NCI-H774 (cell line): ENCODE measurements at regions not wholly inside any gene's neighbourhood (a gene's known extent, or its start where the extent isn't known, plus 50 kb on each side); places are given as distances from the start of the nearest gene placed in this dataset.
A peak's percentile ranks its signal among the peaks of the same experiment; 100 is the strongest.
"Not testable (repeated sequence)": the region's sequence is repeated elsewhere in the genome, so short reads cannot be mapped to it uniquely, and the experiment has no call there.

Experiments used
- DNase-seq: peaks from one replicate; lab custom pipeline; 2025; lab: John Stamatoyannopoulos, UW

- no peak for DNase-seq
Observed at GRCh38 chr7:65453341-65454030, 79.8 kb downstream of the ZNF92 start.

DNA sequence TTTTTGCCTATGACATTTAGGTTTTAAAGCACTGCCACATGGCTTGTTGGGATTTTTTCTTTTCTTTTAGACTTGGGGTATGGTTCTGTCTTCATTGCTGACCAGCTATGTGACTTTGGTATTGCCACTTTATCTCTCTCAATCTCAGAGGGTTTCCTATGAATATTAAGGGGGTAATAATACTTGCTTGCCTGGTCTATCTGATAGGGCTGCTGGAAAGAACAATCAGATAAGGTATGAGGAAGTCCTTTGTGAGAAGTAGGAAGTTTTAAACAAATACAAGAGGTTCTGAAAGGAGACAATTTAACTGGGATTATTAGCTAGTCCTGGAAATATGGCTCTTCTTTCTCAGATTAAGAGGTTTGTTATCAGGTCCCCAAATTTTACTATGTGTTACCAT lies 80.8 kb downstream of the ZNF92 start:
- DNase-seq, result no peak

DNA sequence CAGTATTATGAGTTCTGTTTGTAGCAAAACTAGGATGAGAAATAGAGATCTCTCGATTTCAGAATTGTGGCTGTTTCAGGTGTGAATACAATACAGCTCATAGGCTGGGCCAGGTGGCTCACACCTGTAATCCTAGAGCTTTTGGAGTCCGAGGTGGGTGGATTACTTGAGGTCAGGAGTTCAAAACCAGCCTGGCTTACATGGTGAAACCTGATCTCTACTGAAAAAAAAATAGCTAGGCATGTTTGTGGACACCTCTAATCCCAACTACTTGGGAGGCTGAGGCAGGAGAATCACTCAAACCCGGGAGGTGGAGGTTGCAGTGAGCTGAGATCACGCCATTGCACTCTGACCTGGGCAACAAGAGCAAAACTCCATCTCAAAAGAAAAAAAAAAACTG lies 81.4 kb downstream of the ZNF92 start:
- not testable (repeated sequence) for DNase-seq

DNA sequence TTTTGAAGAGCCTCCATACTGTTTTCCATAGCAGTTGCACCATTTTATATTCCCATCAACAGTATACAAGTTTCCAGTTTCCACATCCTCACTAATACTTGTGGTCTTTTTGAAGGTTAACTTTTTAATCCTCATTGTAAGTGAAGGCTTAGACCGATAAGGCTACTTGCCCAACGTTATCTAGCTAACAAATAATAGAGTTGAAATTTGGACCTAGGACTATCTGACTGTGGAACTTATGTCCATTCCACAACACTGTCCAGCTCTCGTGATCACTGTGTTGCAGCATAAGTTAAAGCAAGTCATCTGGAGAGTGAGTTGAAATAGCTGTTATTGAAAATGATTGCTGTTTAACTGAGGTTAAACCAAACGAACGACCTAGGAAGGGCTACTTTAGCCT lies 84.0 kb downstream of the ZNF92 start:
- no peak for DNase-seq

- DNase-seq, result no peak
Observed at GRCh38 chr7:65459438-65459837, 85.8 kb downstream of the ZNF92 start.

DNA sequence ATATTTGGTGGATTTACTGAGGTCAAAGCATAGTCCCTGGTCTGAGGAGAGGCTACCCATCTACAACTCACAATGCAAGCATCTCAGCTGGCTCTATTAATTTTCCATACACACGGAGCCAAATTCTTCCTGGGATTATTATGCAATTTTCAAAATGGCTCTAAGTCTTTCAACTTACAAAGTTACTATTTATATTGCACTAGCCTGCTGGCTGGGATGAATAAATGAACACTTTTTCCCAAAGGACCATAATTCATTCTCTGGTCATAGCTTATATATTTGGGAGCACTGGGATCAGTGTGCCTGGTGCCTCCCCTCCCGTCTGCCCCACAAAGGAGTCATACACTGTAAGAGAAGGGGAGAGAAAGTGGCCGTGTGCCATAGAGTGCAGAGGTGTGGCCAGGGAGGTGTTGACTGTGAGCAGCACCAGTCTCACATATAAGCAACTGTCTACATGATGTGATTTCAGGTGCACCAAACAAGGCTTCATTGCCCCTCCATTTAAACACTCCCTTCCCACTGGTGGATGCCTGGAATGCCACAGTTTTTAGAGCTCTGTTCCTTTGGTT lies 88.6 kb downstream of the ZNF92 start:
- DNase-seq, result no peak

DNA sequence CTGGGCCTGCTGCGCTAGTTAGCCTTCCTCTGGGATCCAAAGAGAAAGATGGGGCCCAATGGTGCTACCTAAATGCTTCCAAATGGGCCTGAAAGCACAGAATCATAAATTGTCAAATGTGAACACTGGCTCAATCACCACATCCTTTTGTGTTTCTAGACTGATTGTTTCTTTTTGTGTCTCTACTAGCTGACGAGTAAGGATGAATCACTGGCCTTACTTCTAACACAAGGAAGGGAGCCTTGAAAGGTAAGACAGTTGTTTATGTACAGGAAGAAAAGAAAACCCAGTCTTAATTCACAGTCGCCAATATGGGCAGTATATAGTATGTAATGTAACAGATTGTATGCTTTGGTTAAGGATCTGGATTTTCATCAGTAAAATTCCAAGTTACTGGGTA lies 89.5 kb downstream of the ZNF92 start:
- DNase-seq, result no peak

DNA sequence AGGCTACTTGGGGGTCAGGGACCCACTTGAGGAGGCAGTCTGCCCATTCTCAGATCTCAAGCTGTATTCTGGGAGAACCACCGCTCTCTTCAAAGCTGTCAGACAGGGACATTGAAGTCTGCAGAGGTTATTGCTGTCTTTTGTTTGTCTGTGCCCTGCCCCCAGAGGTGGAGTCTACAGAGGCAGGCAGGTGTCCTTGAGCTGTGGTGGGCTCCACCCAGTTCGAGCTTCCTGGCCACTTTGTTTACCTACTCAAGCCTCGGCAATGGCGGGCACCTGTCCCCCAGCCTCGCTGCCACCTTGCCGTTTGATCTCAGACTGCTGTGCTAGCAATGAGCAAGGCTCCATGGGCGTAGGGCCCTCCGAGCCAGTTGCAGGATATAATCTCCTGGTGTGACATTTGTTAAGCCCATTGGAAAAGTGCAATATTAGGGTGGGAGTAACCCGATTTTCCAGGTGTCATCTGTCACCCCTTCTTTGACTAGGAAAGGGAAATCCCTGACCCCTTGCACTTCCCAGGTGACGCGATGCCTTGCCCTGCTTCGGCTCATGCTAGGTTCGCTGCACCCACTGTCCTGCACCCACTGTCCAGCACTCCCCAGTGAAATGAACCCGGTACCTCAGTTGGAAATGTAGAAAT lies 96.4 kb downstream of the ZNF92 start:
- not testable (repeated sequence) for DNase-seq

- DNase-seq, result no peak
Observed at GRCh38 chr7:65471587-65471986, 97.9 kb downstream of the ZNF92 start.

- no peak for DNase-seq
Observed at GRCh38 chr7:65475040-65475726, 101.5 kb downstream of the ZNF92 start.

GRCh38 chr7:65475734-65476319 lies 102.2 kb downstream of the ZNF92 start:
- no peak for DNase-seq

GRCh38 chr7:65477326-65477725 lies 103.7 kb downstream of the ZNF92 start:
- DNase-seq, result no peak

DNA sequence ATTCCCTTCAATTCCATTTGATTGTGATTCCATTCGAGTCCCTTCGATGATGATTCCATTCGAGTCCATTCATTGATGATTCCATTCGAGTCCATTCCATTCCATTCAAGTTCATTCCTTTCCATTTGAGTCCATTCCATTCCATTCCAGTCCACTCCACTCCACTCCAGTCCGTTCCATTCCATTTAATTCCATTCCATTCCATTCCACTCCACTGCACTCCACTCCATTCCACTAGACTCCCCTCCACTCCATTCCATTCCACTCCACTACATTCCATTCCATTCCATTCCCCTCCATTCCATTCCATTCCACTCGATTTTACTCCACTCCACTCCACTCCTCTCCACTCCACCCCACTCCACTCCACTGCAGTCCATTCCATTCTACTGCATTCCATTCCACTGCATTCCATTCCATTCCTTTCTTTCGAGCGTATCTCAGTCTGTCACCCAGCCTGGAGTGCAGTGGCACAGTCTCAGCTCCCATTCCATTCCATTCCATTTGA lies 115.7 kb downstream of the ZNF92 start:
- DNase-seq, result no peak

- not testable (repeated sequence) for DNase-seq
Observed at GRCh38 chr7:65496697-65497096, 123.0 kb downstream of the ZNF92 start.

DNA sequence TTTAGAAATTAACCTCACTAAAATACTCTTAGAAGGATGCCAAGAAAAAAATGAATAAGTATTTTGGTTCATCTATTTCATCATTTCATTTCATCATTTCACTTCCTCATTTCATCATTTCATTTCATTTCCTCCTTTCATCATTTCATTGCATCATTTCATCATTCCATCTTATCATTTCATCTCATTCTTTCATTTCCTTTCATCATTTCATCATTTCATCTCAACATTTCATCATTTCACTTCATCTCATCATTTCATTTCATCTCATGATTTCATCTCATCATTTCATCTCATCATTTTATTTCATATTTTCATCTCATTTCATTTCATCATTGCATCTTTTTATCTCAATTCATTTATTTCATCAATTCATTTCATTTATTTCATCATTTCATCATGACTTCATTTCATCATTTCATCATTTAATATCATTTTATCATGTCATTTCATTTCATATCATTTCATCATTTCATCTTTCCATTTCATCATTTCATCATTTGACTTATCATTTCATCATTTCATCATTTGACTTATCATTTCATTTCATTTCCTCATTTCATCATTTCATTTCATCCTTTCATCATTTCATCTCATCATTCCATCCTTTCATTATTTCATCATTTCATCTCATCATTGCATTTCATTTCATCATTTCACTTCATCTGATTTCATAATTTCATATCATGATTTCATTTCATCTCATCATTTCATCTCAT lies 129.9 kb downstream of the ZNF92 start:
- DNase-seq, result no peak

- DNase-seq, result not testable (repeated sequence)
Observed at GRCh38 chr7:65504504-65505319, 131.1 kb downstream of the ZNF92 start.

DNA sequence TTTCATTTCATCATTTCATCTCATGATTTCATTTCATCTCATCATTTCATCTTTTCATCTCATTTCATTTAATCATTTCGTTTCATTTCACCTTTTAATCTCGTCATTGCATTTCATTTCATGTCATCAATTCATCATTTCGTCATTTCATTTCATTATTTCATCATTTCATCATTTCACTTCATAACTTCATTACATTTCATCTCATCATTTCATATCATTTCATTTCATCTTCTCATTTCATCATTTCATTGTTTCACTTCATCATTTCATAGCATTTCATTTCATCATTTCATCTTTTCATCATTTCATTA lies 131.6 kb downstream of the ZNF92 start:
- DNase-seq, result not testable (repeated sequence)

DNA sequence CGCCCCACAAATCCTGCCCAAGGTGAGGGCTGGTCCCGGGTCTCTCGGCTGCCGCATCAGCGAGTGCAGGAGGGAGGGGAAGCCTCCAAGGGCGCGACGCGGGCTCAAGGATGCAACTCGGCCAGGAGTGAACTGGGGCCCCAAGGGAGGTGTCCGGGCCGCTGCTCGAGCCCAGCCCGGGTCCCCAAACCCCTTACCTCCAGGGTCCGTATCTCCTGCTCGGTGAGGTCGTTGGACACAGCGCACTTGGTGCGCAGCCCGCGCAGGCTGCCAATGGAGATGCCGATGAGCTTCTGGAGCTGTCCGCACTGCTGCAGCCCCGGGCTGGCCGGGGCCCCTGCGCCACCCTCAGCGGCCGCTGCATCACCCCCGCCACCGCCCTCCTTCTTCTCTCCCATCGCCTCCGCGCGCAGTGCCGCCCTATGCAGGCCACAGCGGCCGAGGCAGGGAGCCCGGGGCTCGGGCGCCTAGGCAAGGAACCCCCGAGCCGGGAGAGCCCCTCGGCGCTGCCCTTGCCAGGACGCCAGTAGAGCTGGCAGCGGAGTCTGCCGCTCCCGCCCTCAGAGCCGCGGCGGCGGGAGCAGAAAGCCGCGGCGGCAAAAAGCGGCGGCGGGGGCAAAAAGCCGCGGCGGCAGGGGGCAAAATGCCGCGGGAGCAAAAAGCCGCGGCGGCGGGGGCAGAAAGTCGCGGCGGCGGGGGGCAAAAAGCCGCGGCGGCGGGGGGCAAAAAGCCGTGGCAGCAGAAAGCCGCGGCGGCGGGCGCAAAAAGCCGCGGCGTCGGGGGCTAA lies 135.1 kb downstream of the ZNF92 start:
- DNase-seq, result not testable (repeated sequence)

GRCh38 chr7:65509368-65510186 lies 135.9 kb downstream of the ZNF92 start:
- peak; percentile 25 for DNase-seq
